Smooth muscle cell (in vitro differentiated cells): ENCODE measurements at regions not wholly inside any gene's neighbourhood (a gene's known extent, or its start where the extent isn't known, plus 50 kb on each side); places are given as distances from the start of the nearest gene placed in this dataset.

Experiments used
- DNase-seq: peaks from one replicate; lab custom pipeline; 2025; ENCODE audit not compliant: unreplicated experiment; lab: John Stamatoyannopoulos, UW
- H2AFZ ChIP-seq: fragments of 200-600 bp; sonication (generic); 2 replicates; pipeline ENCODE4 v1.6.0; 2016; ENCODE audit warnings: antibody characterized with exemption, low read depth, mild to moderate bottlenecking
- H3F3A ChIP-seq: fragments of 200-600 bp; sonication (generic); 2 replicates; pipeline ENCODE4 v1.6.0; 2017; ENCODE audit warnings: antibody characterized with exemption, low read depth
- H3K27ac ChIP-seq: fragments of 200-600 bp; sonication (generic); 2 replicates; pipeline ENCODE4 v1.5.1; 2016; ENCODE audit warnings: low read depth, mild to moderate bottlenecking
- H3K27me3 ChIP-seq: fragments of 200-600 bp; sonication (generic); 2 replicates; pipeline ENCODE4 v1.6.1; 2016; ENCODE audit warnings: low read depth, mild to moderate bottlenecking
- H3K36me3 ChIP-seq: fragments of 200-600 bp; sonication (generic); 2 replicates; pipeline ENCODE4 v1.5.1; 2016; ENCODE audit warnings: low read depth
- H3K4me1 ChIP-seq: fragments of 200-600 bp; sonication (generic); 2 replicates; pipeline ENCODE4 v1.5.1; 2016; ENCODE audit warnings: low read depth
- H3K4me2 ChIP-seq: fragments of 200-600 bp; sonication (generic); 2 replicates; pipeline ENCODE4 v1.6.0; 2016; ENCODE audit warnings: mild to moderate bottlenecking
- H3K4me3 ChIP-seq: fragments of 200-600 bp; sonication (generic); 2 replicates; pipeline ENCODE4 v1.5.1; 2016; ENCODE audit warnings: mild to moderate bottlenecking
- H3K79me2 ChIP-seq: fragments of 200-600 bp; sonication (generic); 2 replicates; pipeline ENCODE4 v1.6.0; 2016; ENCODE audit warnings: low read depth, mild to moderate bottlenecking
- H3K9ac ChIP-seq: fragments of 200-600 bp; sonication (generic); 2 replicates; pipeline ENCODE4 v1.6.0; 2016; ENCODE audit warnings: low read depth
- H3K9me3 ChIP-seq: fragments of 200-600 bp; sonication (generic); replicated peaks from 2 replicates; pipeline ENCODE4 v1.5.1; 2016; ENCODE audit warnings: low read depth
- H4K20me1 ChIP-seq: fragments of 200-600 bp; sonication (generic); 2 replicates; pipeline ENCODE4 v1.6.0; 2016; ENCODE audit warnings: low read depth
- WGBS: methylation state at CpG from one replicate; pipeline ENCODE4 v1.1.7; 2016; ENCODE audit warnings: low lambda C conversion rate; 5-methylcytosine and 5-hydroxymethylcytosine counted together
- TF ChIP-seq, protein P1 (sequence below): fragments of 200-600 bp; sonication (generic); IDR thresholded peaks from 2 replicates; pipeline ENCODE4 v1.5.1; 2017; ENCODE audit warnings: borderline replicate concordance, mild to moderate bottlenecking, antibody characterized with exemption; ENCODE audit not compliant: insufficient read depth, poor library complexity, severe bottlenecking

DNA sequence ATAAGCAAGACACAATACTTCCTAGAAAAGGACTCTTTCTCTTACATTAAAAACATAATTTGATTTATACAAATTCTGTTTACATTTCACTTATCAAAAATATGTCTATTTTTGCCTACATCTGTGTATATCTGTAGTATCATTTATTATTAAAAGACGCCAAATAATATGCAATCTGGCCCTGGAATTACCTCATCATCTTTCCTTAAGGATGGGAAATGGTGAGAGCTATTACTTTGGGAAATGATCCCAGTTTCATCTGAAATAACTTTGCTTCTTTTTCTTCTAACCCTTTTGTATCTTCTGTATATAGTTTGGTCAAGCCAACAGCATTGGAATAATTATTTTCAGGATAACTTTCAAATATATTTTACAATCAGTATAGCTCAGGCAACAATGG lies 85.0 kb downstream of the FAS start:
- Histone ChIP-seq H3K9ac (no peak overlapping the region), H4K20me1 (no peaks in the 10 kb centered on the region), H3K4me1 (no peaks in the 10 kb centered on the region), H3K27ac (no peak overlapping the region), H3K4me2 (no peak overlapping the region), H3K4me3 (no peak overlapping the region), H3F3A (no peaks in the 10 kb centered on the region), H2AFZ (no peak overlapping the region), H3K9me3 (no peaks in the 10 kb centered on the region), H3K27me3 (peaks cover 3% of the 10 kb centered on the region), H3K36me3 (no peaks in the 10 kb centered on the region), H3K79me2 (no peaks in the 10 kb centered on the region)
- WGBS = 96% methylated on average over 1 of the region's 1 CpG
- TF ChIP-seq, protein P1, sequence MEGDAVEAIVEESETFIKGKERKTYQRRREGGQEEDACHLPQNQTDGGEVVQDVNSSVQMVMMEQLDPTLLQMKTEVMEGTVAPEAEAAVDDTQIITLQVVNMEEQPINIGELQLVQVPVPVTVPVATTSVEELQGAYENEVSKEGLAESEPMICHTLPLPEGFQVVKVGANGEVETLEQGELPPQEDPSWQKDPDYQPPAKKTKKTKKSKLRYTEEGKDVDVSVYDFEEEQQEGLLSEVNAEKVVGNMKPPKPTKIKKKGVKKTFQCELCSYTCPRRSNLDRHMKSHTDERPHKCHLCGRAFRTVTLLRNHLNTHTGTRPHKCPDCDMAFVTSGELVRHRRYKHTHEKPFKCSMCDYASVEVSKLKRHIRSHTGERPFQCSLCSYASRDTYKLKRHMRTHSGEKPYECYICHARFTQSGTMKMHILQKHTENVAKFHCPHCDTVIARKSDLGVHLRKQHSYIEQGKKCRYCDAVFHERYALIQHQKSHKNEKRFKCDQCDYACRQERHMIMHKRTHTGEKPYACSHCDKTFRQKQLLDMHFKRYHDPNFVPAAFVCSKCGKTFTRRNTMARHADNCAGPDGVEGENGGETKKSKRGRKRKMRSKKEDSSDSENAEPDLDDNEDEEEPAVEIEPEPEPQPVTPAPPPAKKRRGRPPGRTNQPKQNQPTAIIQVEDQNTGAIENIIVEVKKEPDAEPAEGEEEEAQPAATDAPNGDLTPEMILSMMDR = no peak
- no peak for DNase-seq

DNA sequence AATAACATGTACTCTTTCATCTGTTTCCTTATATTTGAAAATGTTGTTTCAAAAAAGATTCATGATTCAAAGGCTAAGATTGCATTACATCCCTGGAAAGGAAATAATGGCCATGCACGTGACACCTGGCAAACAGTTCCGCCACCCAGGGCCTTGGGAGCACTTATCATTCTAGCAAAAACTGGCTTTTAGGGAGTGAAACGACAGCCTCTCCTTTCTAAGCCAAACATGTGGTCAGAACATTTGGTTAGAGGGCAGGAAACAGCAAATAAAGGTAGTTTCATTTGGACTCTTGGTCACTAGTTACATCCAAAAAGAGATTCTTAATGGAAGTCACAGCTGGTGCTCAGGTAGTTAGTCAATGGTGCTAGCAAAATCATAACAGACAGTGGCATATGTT lies 83.5 kb downstream of the FAS start:
- H3F3A ChIP-seq = no peaks in the 10 kb centered on the region
- no peak for DNase-seq
- no peak overlapping the region for H3K9ac ChIP-seq
- H2AFZ ChIP-seq = no peak overlapping the region
- no peaks in the 10 kb centered on the region for H3K79me2 ChIP-seq
- TF ChIP-seq, protein P1 = no peak
- H3K4me1 ChIP-seq = no peaks in the 10 kb centered on the region
- no peaks in the 10 kb centered on the region for H4K20me1 ChIP-seq
- WGBS = 81% methylated on average over 3 of the region's 3 CpGs
- peaks cover 6% of the 10 kb centered on the region for H3K27me3 ChIP-seq
- no peak overlapping the region for H3K4me3 ChIP-seq
- no peak overlapping the region for H3K27ac ChIP-seq
- H3K36me3 ChIP-seq = no peaks in the 10 kb centered on the region
- H3K4me2 ChIP-seq = no peak overlapping the region
- no peaks in the 10 kb centered on the region for H3K9me3 ChIP-seq

DNA sequence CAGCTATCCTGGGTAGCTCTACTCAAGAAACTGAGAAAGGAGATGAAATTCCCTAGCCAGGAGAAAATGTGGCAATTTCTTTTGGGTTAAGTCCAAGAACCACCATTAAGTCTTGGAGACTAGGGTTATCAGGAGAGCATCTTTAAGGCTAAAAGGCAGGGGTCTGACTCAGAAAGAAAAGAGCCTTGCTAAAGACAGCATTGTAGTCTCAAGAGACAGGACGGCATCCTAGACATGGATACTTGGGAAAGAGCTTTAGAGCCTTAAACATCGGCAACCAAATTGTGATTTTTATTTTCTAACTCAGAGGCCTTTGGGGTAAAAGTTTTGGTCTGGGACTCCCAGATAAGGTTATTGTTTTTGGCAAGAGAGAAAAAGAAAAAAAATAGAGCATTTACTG lies 83.1 kb downstream of the FAS start:
- no peaks in the 10 kb centered on the region for H3K4me1 ChIP-seq
- H3K36me3 ChIP-seq = no peaks in the 10 kb centered on the region
- no peak overlapping the region for H3K4me2 ChIP-seq
- no peaks in the 10 kb centered on the region for H3K9me3 ChIP-seq
- 90% methylated on average over 2 of the region's 2 CpGs for WGBS
- no peak overlapping the region for H2AFZ ChIP-seq
- no peaks in the 10 kb centered on the region for H3F3A ChIP-seq
- no peak for DNase-seq
- no peak overlapping the region for H3K27ac ChIP-seq
- TF ChIP-seq, protein P1 = no peak
- H3K27me3 ChIP-seq = peaks cover 7% of the 10 kb centered on the region
- H3K4me3 ChIP-seq = no peak overlapping the region
- no peaks in the 10 kb centered on the region for H3K79me2 ChIP-seq
- H3K9ac ChIP-seq = no peak overlapping the region
- H4K20me1 ChIP-seq = no peaks in the 10 kb centered on the region

DNA sequence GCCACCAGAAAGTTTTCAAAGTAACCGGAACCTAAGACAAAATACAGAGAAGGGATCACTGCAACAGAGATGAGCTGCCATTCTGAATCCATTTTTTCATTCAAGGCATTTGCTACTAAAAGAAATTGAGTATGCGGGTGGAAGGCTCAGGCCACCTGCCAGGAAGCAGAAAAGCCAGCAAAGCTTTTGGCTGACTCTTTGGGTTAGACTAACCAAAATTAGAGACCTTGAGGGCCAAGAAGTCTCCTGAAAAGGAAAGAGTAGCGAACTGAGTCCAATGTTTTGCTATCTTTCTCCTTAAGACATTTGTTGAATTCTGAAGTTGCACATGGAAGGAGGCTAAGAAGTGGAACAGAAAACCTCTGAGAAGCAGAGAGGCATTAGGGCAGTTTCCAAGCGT lies 79.0 kb downstream of the FAS start:
- WGBS = 88% methylated on average over 4 of the region's 4 CpGs
- no peak overlapping the region for H3K9ac ChIP-seq
- H3K9me3 ChIP-seq = no peaks in the 10 kb centered on the region
- no peak overlapping the region for H3K4me3 ChIP-seq
- H3F3A ChIP-seq = no peaks in the 10 kb centered on the region
- no peak overlapping the region for H3K4me2 ChIP-seq
- no peaks in the 10 kb centered on the region for H3K4me1 ChIP-seq
- H3K79me2 ChIP-seq = no peaks in the 10 kb centered on the region
- H4K20me1 ChIP-seq = no peaks in the 10 kb centered on the region
- no peak for DNase-seq
- H2AFZ ChIP-seq = no peak overlapping the region
- H3K36me3 ChIP-seq = no peaks in the 10 kb centered on the region
- peaks cover 44% of the 10 kb centered on the region for H3K27me3 ChIP-seq
- TF ChIP-seq, protein P1 = no peak
- no peak overlapping the region for H3K27ac ChIP-seq
